PC-3 (cell line): ENCODE measurements at regions not wholly inside any gene's neighbourhood (a gene's known extent, or its start where the extent isn't known, plus 50 kb on each side); places are given as distances from the start of the nearest gene placed in this dataset.

Experiments
- ATAC-seq: fragments of 200-7000 bp; cut with Tn5 transposase; 2 replicates; pipeline ENCODE4 v1.9.1; 2020; ENCODE audit warnings: mild to moderate bottlenecking, moderate library complexity
- BruUV-seq: library from RNA; stranded (reverse); fragments of 400-500 nt; replicated peaks from 2 replicates; lab custom pipeline; 2021; lab: Mats Ljungman, UMichigan
- CTCF ChIA-PET: fragments of 300-600 bp; sonication (Branson Sonifier 250); formaldehyde crosslinking; loops from one replicate; lab custom pipeline; 2022; ENCODE audit warnings: antibody characterized with exemption; lab: Charles Lee
- POLR2A ChIA-PET: fragments of 300-600 bp; sonication (Branson Sonifier 250); formaldehyde crosslinking; loops from one replicate; lab custom pipeline; 2022; ENCODE audit warnings: antibody characterized with exemption; ENCODE audit not compliant: unreplicated experiment; lab: Charles Lee
- DNase-seq: peaks from one replicate; pipeline ENCODE4 v3.0.0-alpha.2; 2015
- H2AFZ ChIP-seq: fragments of 300-600 bp; sonication (generic); 2 replicates; pipeline ENCODE4 v1.6.0; 2016; ENCODE audit warnings: antibody characterized with exemption, low read length
- H3F3A ChIP-seq: fragments of 300-600 bp; sonication (generic); one replicate; pipeline ENCODE4 v1.6.0; 2017; ENCODE audit warnings: antibody characterized with exemption, low read length, control low read depth, mild to moderate bottlenecking; ENCODE audit not compliant: unreplicated experiment
- H3K27ac ChIP-seq: fragments of 300-600 bp; sonication (generic); 2 replicates; pipeline ENCODE4 v1.5.1; 2016; ENCODE audit warnings: mild to moderate bottlenecking, low read length
- H3K27me3 ChIP-seq: fragments of 300-600 bp; sonication (generic); 2 replicates; pipeline ENCODE4 v1.6.1; 2016; ENCODE audit warnings: low read length, mixed read lengths
- H3K36me3 ChIP-seq: fragments of 300-600 bp; sonication (generic); 2 replicates; pipeline ENCODE4 v1.6.1; 2016; ENCODE audit warnings: low read depth, mixed run types, low read length, mixed read lengths
- H3K4me1 ChIP-seq: fragments of 300-600 bp; sonication (generic); 2 replicates; pipeline ENCODE4 v1.5.1; 2016; ENCODE audit warnings: low read length; ENCODE audit not compliant: insufficient read depth
- H3K4me2 ChIP-seq: fragments of 300-600 bp; sonication (generic); 2 replicates; pipeline ENCODE4 v1.6.0; 2016; ENCODE audit warnings: low read length
- H3K4me3 ChIP-seq: fragments of 300-600 bp; sonication (generic); 2 replicates; pipeline ENCODE4 v1.5.1; 2016; ENCODE audit warnings: mild to moderate bottlenecking, low read length, mixed read lengths
- H3K79me2 ChIP-seq: fragments of 300-600 bp; sonication (generic); 2 replicates; pipeline ENCODE4 v1.6.1; 2017; ENCODE audit warnings: low read length, mixed read lengths
- H3K9ac ChIP-seq: fragments of 300-600 bp; sonication (generic); 2 replicates; pipeline ENCODE4 v1.6.0; 2016; ENCODE audit warnings: mild to moderate bottlenecking, low read length
- H3K9me2 ChIP-seq: fragments of 300-600 bp; sonication (generic); replicated peaks from 2 replicates; pipeline ENCODE4 v1.6.1; 2016; ENCODE audit warnings: mixed run types, low read length, mixed read lengths
- H3K9me3 ChIP-seq: fragments of 300-600 bp; sonication (generic); 2 replicates; pipeline ENCODE4 v1.6.1; 2016; ENCODE audit warnings: low read length, mixed read lengths
- H4K20me1 ChIP-seq: fragments of 300-600 bp; sonication (generic); 2 replicates; pipeline ENCODE4 v1.6.1; 2016; ENCODE audit warnings: low read length, mixed read lengths
- EZH2 ChIP-seq: fragments of 300-600 bp; sonication (generic); IDR thresholded peaks from one replicate; pipeline ENCODE4 v1.6.1; 2017; ENCODE audit warnings: antibody characterized with exemption, mild to moderate bottlenecking, low read length; ENCODE audit not compliant: unreplicated experiment
- EZH2phosphoT487 ChIP-seq: fragments of 300-600 bp; sonication (generic); IDR thresholded peaks from 2 replicates; pipeline ENCODE4 v1.6.1; 2018; ENCODE audit warnings: mild to moderate bottlenecking, antibody characterized with exemption, low read length, borderline replicate concordance
- intact Hi-C: fragments of 100-400 bp; cut with micrococcal nuclease; formaldehyde crosslinking; loops from 2 replicates; pipeline ENCODE4 v1.9.0; 2023
- TF ChIP-seq, protein P1 (sequence below): fragments of 300-600 bp; sonication (generic); conservative IDR thresholded peaks from 2 replicates; pipeline ENCODE4 v1.5.1; 2017; ENCODE audit warnings: antibody characterized with exemption, low read depth, mild to moderate bottlenecking, low read length

DNA sequence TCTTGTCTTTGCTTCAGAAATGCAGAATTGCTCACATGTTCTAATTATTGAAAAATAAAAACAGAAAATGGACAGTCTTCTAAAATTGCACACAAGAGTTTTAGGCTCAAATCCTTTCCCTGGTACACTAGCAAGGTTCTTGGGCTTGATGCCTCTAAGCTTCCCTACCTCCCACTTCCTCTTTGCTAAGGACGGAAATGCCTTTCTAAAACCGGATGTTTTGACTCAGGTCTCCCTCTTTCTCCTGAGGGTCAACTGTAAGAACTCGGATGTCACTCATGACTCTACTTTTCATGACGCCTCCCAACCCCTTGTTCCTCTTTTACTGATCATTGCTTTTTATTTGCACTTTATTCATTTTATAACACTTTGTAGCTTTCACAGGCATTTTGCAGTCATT, 613.5 kb downstream of the C6orf118 start:
- no TSS peak for BruUV-seq
- Histone ChIP-seq H3K79me2 (no peaks in the 10 kb centered on the region), H3K4me3 (no peak overlapping the region), H3K4me1 (no peaks in the 10 kb centered on the region), H3K27me3 (no peaks in the 10 kb centered on the region), H3K36me3 (no peaks in the 10 kb centered on the region), H3K9me2 (no peaks in the 10 kb centered on the region), H3F3A (no peaks in the 10 kb centered on the region), H3K9me3 (no peaks in the 10 kb centered on the region), H3K9ac (no peak overlapping the region), H3K27ac (no peak overlapping the region), H2AFZ (no peak overlapping the region), H4K20me1 (no peaks in the 10 kb centered on the region), H3K4me2 (no peak overlapping the region)
- no peak for TF ChIP-seq EZH2phosphoT487
- TF ChIP-seq, protein P1, sequence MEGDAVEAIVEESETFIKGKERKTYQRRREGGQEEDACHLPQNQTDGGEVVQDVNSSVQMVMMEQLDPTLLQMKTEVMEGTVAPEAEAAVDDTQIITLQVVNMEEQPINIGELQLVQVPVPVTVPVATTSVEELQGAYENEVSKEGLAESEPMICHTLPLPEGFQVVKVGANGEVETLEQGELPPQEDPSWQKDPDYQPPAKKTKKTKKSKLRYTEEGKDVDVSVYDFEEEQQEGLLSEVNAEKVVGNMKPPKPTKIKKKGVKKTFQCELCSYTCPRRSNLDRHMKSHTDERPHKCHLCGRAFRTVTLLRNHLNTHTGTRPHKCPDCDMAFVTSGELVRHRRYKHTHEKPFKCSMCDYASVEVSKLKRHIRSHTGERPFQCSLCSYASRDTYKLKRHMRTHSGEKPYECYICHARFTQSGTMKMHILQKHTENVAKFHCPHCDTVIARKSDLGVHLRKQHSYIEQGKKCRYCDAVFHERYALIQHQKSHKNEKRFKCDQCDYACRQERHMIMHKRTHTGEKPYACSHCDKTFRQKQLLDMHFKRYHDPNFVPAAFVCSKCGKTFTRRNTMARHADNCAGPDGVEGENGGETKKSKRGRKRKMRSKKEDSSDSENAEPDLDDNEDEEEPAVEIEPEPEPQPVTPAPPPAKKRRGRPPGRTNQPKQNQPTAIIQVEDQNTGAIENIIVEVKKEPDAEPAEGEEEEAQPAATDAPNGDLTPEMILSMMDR = no peak
- TF ChIP-seq EZH2 = no peak
- ChIA-PET CTCF (no interaction called here), POLR2A (no interaction called here)
- intact Hi-C loops = no loop called here
- ATAC-seq = no peak
- no peak for DNase-seq

DNA sequence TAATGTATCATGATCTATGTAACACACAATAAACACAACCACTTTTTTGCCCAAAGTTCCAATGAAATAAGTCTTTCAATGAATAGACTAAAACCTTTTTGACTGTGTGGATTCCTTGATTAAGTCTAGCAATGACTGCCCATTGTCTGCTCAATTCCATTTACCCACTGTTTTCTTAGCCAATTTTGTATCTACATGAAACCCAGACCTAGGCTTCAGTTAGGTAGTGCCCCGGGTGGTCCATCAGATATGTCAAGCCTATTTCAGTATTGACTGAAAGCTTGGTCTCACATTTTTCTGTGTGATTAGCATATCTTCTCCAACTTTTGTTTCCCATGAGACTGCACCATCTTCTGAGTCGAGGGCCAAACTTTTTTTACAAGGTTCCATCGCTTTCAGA, 615.0 kb downstream of the C6orf118 start:
- no peaks in the 10 kb centered on the region for H3F3A ChIP-seq
- H3K36me3 ChIP-seq = no peaks in the 10 kb centered on the region
- no peak for ATAC-seq
- intact Hi-C loops = no loop called here
- H3K27me3 ChIP-seq = no peaks in the 10 kb centered on the region
- no peaks in the 10 kb centered on the region for H3K9me3 ChIP-seq
- no peak overlapping the region for H3K4me2 ChIP-seq
- POLR2A ChIA-PET = no interaction called here
- CTCF ChIA-PET = no interaction called here
- H2AFZ ChIP-seq = no peak overlapping the region
- TF ChIP-seq EZH2 (no peak), EZH2phosphoT487 (no peak)
- TF ChIP-seq, protein P1 = no peak
- no peak for DNase-seq
- H3K9me2 ChIP-seq = no peaks in the 10 kb centered on the region
- H4K20me1 ChIP-seq = no peaks in the 10 kb centered on the region
- no peaks in the 10 kb centered on the region for H3K79me2 ChIP-seq
- H3K4me1 ChIP-seq = no peaks in the 10 kb centered on the region
- H3K9ac ChIP-seq = no peak overlapping the region
- no TSS peak for BruUV-seq
- no peak overlapping the region for H3K27ac ChIP-seq
- H3K4me3 ChIP-seq = no peak overlapping the region

DNA sequence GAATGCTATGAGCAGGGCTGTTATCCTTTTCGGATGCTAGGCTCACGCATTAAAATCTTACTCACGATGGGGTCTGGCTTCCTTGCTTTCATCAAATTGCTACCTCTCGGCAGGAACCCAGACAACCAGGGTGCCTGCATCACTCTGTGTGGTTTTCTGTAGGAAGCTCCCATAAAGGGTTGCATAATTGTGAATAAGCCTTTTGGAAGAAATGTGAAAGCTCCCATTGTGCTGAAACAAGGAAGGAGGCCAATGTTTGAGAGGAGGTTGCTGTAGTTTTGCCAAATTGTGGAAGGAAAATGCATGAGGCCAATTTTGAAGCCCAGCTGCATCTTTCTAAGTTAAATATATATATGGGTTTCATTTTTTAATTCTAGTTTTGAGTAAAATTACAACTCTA, 615.5 kb downstream of the C6orf118 start:
- no peak overlapping the region for H3K4me3 ChIP-seq
- no peak overlapping the region for H3K9ac ChIP-seq
- H3K27me3 ChIP-seq = no peaks in the 10 kb centered on the region
- BruUV-seq = no TSS peak
- no peaks in the 10 kb centered on the region for H3F3A ChIP-seq
- ChIA-PET POLR2A (no interaction called here), CTCF (no interaction called here)
- ATAC-seq = no peak
- H3K27ac ChIP-seq = no peak overlapping the region
- H2AFZ ChIP-seq = no peak overlapping the region
- intact Hi-C loops = no loop called here
- H3K4me2 ChIP-seq = no peak overlapping the region
- TF ChIP-seq EZH2phosphoT487 (no peak), EZH2 (no peak)
- TF ChIP-seq, protein P1 = no peak
- H4K20me1 ChIP-seq = no peaks in the 10 kb centered on the region
- no peaks in the 10 kb centered on the region for H3K9me3 ChIP-seq
- H3K79me2 ChIP-seq = no peaks in the 10 kb centered on the region
- H3K36me3 ChIP-seq = no peaks in the 10 kb centered on the region
- DNase-seq = no peak
- H3K4me1 ChIP-seq = no peaks in the 10 kb centered on the region
- no peaks in the 10 kb centered on the region for H3K9me2 ChIP-seq
